MM.1S (cell line): ENCODE measurements at regions not wholly inside any gene's neighbourhood (a gene's known extent, or its start where the extent isn't known, plus 50 kb on each side); places are given as distances from the start of the nearest gene placed in this dataset.

ENCODE experiments used
- CTCF ChIP-seq: fragments of 300-600 bp; sonication (generic); IDR thresholded peaks from 2 replicates; pipeline ENCODE4 v1.5.1; 2016; ENCODE audit warnings: antibody characterized with exemption, low read length, mixed read lengths
- EZH2 ChIP-seq: fragments of 300-600 bp; sonication (generic); optimal IDR thresholded peaks from 2 replicates; pipeline ENCODE3; 2017; ENCODE audit warnings: low read depth, mild to moderate bottlenecking, antibody characterized with exemption, low read length, mixed read lengths
- EZH2phosphoT487 ChIP-seq: fragments of 300-600 bp; sonication (generic); IDR thresholded peaks from 2 replicates; pipeline ENCODE4 v1.6.1; 2018; ENCODE audit warnings: antibody characterized with exemption, low read length

GRCh38 chr4:138078751-138079520, 163.2 kb downstream of the SLC7A11 start:
- TF ChIP-seq CTCF: no peak
- no peak for TF ChIP-seq EZH2
- TF ChIP-seq EZH2phosphoT487: no peak
